ENCODE measurements at regions not wholly inside any gene's neighbourhood (a gene's known extent, or its start where the extent isn't known, plus 50 kb on each side); places are given as distances from the start of the nearest gene placed in this dataset.

DNA sequence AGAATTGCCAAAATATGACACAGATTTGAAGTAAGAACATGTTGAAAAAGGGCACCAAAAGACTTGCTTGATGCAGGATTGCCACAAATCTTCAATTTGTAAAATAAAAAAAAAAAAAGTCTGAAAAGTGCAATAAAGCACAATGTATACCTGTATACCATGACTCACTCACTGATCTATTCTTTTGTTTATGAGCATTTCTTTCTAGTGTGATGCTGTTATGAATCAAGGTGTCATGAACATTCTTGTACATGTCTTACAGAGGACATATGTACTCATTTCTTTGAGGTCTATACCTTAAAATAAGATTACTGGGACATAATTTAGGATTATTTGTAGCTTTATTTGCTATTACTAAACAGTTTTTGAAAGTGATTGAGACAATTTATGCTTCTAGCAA, 464.9 kb upstream of the RBMS3 start:
- no peak for DNase-seq (ENCODE audit: low read depth)

DNA sequence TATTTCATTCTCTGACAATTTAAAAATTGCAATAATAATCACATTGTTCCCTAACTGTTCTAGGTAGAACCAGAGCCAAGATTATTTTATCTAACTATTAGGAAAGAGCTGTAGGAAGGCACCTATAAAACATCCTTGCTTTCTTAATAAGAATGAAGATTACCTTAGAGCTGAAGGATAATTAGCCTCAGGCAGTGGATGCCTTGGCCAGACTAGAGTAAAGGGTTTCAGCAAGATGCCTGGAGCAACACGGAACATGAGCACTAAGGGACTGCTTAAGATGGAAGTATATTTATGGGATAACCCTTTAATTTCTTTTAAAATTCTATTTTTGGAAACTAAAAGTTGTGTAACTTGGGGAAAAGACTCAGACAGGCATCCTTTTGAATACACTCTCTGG, 456.6 kb upstream of the RBMS3 start:
- DNase-seq (ENCODE audit: low read depth) = no peak

GRCh38 chr3:28826840-28827239, 454.0 kb upstream of the RBMS3 start:
- DNase-seq (ENCODE audit: low read depth) = no peak

- no peak for DNase-seq (ENCODE audit: low read depth)
Observed at GRCh38 chr3:28835249-28835648, 445.6 kb upstream of the RBMS3 start.

- DNase-seq (ENCODE audit: low read depth) = no peak
Observed at GRCh38 chr3:28835751-28836150, 445.1 kb upstream of the RBMS3 start.

- no peak for DNase-seq (ENCODE audit: low read depth)
Observed at GRCh38 chr3:28836199-28836598, 444.7 kb upstream of the RBMS3 start.

- DNase-seq (ENCODE audit: low read depth) = no peak
Observed at GRCh38 chr3:28840976-28841376, 439.9 kb upstream of the RBMS3 start.

GRCh38 chr3:28841441-28841840, 439.4 kb upstream of the RBMS3 start:
- DNase-seq (ENCODE audit: low read depth) = no peak

- no peak for DNase-seq (ENCODE audit: low read depth)
Observed at GRCh38 chr3:28844298-28845005, 436.4 kb upstream of the RBMS3 start.

GRCh38 chr3:28845006-28845324, 435.9 kb upstream of the RBMS3 start:
- no peak for DNase-seq (ENCODE audit: low read depth)

GRCh38 chr3:28846971-28847478, 433.8 kb upstream of the RBMS3 start:
- no peak for DNase-seq (ENCODE audit: low read depth)

- DNase-seq (ENCODE audit: low read depth) = no peak
Observed at GRCh38 chr3:28847736-28848135, 433.1 kb upstream of the RBMS3 start.

DNA sequence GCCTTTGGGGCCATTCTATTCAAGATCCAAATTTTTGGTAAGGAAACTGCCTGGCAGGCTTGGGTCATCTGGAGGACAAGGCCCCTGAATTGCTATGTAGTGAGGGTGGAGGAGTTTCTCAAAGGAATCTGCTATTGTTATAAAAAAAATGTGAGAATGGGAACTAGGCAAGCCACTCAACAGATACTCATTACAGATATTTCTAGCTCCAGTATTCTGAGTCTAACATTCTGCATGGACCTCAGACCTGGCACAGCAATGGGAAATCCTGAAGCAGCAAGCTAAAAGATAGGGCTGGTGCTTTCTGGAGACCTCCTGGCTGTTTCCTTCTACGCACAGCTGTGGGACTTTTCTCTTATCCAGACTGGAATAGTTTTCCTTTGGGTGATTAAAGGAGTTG, 430.7 kb upstream of the RBMS3 start:
- no peak for DNase-seq (ENCODE audit: low read depth)

GRCh38 chr3:28853830-28854229, 427.0 kb upstream of the RBMS3 start:
- no peak for DNase-seq (ENCODE audit: low read depth)

DNA sequence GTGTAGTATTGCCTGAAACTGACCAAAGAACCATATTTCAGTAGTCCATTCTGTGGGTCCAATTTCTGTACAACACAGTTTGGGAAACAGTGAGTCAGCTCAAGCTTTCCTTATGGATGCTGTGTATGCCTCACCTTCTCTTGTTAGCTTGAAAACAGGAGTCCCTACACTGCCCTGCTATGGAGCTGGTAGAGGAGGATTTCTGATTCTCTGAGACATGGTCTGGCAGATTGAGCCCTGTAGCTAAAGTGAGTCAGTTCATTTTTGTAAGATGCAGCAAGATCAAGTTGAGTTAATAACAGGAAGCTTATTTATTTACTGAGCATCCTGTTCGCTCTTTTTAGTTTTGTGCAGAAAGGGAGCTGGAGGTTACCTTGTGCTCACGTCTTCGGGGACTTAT, 424.1 kb upstream of the RBMS3 start:
- no peak for DNase-seq (ENCODE audit: low read depth)

- no peak for DNase-seq (ENCODE audit: low read depth)
Observed at GRCh38 chr3:28859897-28860296, 421.0 kb upstream of the RBMS3 start.

- DNase-seq (ENCODE audit: low read depth) = no peak
Observed at GRCh38 chr3:28860307-28860706, 420.6 kb upstream of the RBMS3 start.

GRCh38 chr3:28863186-28863585, 417.7 kb upstream of the RBMS3 start:
- DNase-seq (ENCODE audit: low read depth) = no peak

DNA sequence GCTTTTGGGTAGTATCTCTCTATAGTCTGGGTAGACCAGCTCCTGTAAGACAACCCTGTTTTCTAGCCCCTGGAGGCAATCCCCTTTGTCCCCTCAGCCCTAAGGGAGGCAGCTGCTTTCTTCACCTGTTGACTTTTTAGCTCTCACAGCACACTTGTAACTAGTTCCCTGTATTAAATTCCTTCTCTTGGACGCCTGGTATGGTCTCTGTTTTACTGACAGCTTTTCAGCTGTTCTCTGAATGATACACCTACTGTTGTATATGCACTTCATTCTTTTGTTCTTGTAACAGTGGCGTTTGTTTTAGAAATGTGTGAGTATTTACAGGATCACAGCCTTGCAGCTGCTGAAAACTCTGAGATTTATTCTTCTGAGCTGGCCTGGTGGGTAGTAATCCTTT, 413.0 kb upstream of the RBMS3 start:
- DNase-seq (ENCODE audit: low read depth) = no peak

DNA sequence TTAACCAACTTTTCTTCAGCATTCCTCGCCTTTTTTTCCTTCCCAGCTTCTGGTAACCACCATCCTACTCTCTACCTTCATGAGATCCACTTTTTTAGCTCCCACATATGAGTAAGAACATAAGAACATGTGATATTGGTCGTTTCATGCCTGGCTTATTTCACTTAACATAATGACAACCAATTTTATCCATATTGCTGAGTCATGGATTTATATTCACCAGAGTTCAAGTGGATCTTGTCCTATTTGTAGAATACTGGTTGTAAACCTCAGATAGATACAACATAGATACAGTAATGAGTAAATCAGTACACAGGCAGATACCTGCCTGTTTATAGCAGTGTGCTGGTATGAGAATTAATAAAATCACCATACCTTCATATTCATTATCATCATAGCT, 412.0 kb upstream of the RBMS3 start:
- DNase-seq (ENCODE audit: low read depth) = no peak

GRCh38 chr3:28877912-28878311, 403.0 kb upstream of the RBMS3 start:
- no peak for DNase-seq (ENCODE audit: low read depth)

DNA sequence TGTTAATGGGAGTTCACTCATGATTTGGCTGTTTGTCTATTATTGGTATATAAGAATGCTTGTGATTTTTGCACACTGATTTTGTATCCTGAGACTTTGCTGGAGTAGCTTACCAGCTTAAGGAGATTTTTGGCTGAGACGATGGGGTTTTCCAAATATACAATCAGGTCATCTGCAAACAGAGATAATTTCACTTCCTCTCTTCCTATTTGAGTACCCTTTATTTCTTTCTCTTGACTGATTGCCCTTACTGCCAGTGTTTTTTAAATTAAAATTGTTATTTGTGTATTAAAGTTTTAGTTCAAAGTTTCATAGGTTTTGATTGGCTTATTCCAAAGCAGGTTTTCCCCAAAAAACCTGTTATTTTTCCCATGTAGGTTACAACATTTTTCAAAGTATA, 390.5 kb upstream of the RBMS3 start:
- no peak for DNase-seq (ENCODE audit: low read depth)

DNA sequence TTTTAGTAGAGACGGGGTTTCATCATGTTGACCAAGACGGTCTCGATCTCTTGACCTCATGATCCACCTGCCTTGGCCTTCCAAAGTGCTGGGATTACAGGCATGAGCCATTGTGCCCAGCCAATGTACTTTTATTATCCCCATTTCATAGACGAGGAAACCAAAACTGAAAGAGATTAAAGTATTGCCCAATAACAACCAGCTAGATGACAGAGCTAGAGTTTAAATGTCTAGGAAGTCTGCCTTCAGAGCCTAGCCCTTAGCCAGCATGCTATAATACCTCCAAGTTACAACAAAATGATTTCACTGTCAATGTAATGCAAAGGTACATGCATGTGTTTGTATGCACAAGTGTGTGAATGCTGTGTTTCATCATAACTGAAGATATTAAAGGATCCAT, 389.4 kb upstream of the RBMS3 start:
- DNase-seq (ENCODE audit: low read depth) = no peak

DNA sequence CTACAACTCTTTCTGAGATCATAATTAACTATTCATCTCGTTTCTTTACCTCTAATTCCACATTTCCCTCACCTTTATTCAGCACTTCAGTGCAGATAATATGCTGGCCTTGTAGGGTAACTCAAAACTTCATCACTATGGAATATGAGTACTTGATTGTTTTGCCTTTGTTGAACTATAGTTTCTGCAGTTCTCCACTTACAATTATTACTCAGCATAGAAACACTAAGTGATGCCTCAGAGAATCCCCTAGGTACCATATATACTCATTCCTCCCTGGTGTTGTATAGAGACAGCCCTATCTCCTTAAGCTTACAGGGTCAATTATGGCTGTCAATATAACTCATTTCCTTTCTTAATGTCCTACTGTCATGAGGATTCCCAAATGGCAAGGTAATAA, 380.6 kb upstream of the RBMS3 start:
- no peak for DNase-seq (ENCODE audit: low read depth)

DNA sequence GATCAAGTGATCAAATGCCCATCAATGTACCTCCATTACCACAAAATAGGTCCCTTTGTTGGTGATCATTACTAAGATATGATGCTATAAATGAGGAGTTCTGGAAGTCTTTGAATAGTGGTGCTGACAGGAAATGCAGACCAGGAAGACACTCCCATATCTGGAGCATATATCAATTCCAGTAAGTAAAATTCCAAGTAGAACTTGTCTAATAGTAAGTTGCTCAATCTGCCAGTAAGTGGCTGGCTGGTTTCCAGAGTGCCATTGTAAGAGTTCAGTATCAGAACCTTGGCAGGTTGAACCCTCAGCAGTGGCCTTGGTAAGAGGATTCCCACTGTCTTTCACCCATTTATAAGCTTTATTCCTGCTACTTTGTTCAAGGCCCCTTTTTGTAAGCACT, 379.9 kb upstream of the RBMS3 start:
- no peak for DNase-seq (ENCODE audit: low read depth)

All from stromal cell of bone marrow (primary cell).